ENCODE measurements at regions not wholly inside any gene's neighbourhood (a gene's known extent, or its start where the extent isn't known, plus 50 kb on each side); places are given as distances from the start of the nearest gene placed in this dataset.
"Not testable (repeated sequence)": the region's sequence is repeated elsewhere in the genome, so short reads cannot be mapped to it uniquely, and the experiment has no call there.

DNA sequence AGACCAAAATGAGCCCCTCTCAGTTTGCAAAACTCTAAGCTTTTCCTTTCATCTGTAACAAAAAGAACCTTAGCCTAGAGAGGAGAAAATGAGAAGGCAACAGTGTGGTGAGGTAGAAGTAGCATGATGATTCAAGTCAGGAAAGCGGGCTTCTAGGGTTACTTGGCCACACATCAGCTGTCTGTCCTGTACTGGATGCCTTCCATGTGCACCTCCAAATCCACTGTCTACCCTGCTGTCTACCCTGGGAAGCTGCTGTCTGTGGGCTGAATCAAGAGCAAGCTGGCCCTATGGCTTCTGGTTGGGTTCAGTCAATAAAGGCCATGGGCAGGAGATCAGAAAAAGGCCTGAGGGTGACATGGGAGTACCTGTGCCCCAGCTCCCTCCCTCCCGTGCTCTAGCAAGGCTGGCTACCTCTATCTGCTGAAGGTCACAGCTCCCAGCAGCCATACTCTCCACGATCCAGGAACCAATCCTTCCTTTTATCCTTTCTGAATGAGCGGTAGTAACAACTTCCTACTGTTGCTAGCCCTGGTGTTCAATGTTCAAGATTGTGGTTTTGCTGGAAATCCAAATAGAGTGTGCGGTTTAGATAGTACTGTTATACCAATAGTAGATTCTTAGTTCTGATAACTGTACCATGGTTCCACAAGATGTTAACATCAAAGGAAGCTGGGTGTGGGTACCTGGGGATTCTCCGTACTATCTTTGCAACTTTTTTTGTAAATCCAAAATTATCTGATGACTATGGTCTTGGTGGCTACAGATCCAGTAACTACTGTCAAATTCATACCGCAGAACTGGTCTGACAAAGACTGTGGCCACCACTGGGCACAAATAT lies 191.0 kb downstream of the ESM1 start:
- Histone ChIP-seq H3K36me3 (ENCODE audit: control insufficient read depth, insufficient read depth, low read length) (no peaks in the 10 kb centered on the region), H3K4me3 (ENCODE audit: low read length) (no peak overlapping the region), H3K9me3 (ENCODE audit: control insufficient read depth, low read length) (no peaks in the 10 kb centered on the region), H3K27me3 (ENCODE audit: control insufficient read depth, insufficient read depth, low read length) (no peaks in the 10 kb centered on the region), H3K4me1 (ENCODE audit: control insufficient read depth, insufficient read depth, low read length) (peaks cover 22% of the 10 kb centered on the region), H3K9ac (ENCODE audit: low read length) (no peak overlapping the region)

DNA sequence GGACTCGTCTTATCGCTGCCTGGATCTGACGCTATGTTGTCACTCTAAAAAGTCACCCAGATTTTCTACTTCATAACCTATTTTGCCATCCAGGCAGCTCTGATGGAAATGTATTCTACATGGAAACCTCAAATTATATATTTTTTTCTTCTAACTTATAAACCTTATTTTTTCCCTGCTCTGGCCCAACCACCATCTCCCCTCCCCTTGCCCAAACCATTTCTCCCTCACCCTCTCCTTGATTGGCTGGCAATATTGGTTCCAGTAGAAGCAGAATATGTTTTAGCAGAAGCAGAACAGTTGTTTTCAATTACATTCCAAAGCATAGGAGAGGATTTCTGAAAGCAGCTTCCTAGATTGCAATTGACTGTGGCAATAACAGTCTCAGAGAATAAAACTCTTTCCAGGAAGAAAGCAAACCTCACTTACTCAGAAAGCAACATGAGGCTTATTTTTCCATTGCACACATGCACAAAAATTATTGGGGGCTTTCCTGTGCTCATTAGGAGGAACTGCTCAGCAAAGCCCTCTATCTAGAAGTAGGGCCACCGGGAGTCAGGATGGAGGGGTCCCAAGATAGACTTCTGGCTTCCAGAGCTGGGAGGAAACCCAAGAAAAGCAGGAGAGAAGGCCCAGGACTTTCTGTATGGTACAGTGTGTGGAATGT lies 191.8 kb downstream of the ESM1 start:
- H3K27me3 ChIP-seq (ENCODE audit: control insufficient read depth, insufficient read depth, low read length), result no peaks in the 10 kb centered on the region
- H3K9ac ChIP-seq (ENCODE audit: low read length), result no peak overlapping the region
- no peaks in the 10 kb centered on the region for H3K36me3 ChIP-seq (ENCODE audit: control insufficient read depth, insufficient read depth, low read length)
- H3K4me3 ChIP-seq (ENCODE audit: low read length), result no peak overlapping the region
- H3K4me1 ChIP-seq (ENCODE audit: control insufficient read depth, insufficient read depth, low read length), result peaks cover 22% of the 10 kb centered on the region
- H3K9me3 ChIP-seq (ENCODE audit: control insufficient read depth, low read length), result no peaks in the 10 kb centered on the region

DNA sequence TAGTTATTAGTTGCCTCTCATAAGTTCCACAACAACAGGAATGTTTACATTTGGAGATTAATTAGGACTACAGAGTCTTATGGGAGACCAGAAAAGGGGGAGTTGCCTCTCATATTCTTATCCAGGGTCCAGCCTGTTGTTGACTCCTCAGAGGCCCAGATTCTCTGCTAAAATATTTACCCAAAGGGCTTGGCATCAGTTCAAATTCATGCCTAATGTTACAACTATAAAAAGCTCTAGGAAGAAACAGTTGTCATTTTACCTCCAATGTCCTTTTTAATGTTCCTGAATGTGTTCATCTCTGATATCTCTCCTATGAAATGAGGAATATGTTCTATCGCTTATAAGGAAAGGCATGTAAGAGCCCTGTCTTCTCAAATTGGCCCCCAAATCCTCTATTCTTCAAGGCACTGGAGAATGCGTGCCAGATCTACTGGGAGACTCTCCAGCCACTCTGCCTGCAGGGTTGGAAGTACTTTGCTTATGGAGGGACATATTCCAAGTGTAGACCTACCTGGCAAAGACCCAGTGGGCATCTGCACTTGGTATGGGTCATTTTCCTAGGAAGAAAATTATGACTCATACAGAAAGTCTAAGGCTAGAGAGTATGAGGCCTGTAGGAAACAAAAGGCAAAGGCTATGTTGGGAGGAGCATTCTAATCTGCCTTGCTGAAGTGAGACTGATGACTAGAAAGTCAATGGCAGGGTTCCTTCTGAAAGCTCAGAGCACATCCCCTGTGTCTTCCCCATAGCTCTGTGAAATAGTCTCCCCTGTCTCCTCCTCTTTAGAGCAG lies 192.6 kb downstream of the ESM1 start:
- Histone ChIP-seq H3K4me3 (ENCODE audit: low read length) (no peak overlapping the region), H3K4me1 (ENCODE audit: control insufficient read depth, insufficient read depth, low read length) (peaks cover 22% of the 10 kb centered on the region), H3K9ac (ENCODE audit: low read length) (no peak overlapping the region), H3K36me3 (ENCODE audit: control insufficient read depth, insufficient read depth, low read length) (no peaks in the 10 kb centered on the region), H3K9me3 (ENCODE audit: control insufficient read depth, low read length) (no peaks in the 10 kb centered on the region), H3K27me3 (ENCODE audit: control insufficient read depth, insufficient read depth, low read length) (no peaks in the 10 kb centered on the region)

DNA sequence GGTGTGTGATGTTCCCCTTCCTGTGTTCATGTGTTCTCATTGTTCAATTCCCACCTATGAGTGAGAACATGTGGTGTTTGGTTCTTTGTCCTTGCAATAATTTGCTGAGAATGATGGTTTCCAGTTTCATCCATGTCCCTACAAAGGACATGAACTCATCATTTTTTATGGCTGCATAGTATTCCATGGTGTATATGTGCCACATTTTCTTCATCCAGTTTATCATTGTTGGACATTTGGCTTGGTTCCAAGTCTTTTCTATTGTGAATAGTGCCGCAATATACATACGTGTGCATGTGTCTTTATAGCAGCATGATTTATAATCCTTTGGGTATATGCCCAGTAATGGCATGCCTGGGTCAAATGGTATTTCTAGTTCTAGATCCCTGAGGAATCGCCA lies 197.5 kb downstream of the ESM1 start:
- H3K9me3 ChIP-seq (ENCODE audit: control insufficient read depth, low read length); H3K4me3 ChIP-seq (ENCODE audit: low read length); H3K36me3 ChIP-seq (ENCODE audit: control insufficient read depth, insufficient read depth, low read length); H3K27me3 ChIP-seq (ENCODE audit: control insufficient read depth, insufficient read depth, low read length); H3K9ac ChIP-seq (ENCODE audit: low read length): not testable (repeated sequence)
- peaks cover 16% of the 10 kb centered on the region for H3K4me1 ChIP-seq (ENCODE audit: control insufficient read depth, insufficient read depth, low read length)

DNA sequence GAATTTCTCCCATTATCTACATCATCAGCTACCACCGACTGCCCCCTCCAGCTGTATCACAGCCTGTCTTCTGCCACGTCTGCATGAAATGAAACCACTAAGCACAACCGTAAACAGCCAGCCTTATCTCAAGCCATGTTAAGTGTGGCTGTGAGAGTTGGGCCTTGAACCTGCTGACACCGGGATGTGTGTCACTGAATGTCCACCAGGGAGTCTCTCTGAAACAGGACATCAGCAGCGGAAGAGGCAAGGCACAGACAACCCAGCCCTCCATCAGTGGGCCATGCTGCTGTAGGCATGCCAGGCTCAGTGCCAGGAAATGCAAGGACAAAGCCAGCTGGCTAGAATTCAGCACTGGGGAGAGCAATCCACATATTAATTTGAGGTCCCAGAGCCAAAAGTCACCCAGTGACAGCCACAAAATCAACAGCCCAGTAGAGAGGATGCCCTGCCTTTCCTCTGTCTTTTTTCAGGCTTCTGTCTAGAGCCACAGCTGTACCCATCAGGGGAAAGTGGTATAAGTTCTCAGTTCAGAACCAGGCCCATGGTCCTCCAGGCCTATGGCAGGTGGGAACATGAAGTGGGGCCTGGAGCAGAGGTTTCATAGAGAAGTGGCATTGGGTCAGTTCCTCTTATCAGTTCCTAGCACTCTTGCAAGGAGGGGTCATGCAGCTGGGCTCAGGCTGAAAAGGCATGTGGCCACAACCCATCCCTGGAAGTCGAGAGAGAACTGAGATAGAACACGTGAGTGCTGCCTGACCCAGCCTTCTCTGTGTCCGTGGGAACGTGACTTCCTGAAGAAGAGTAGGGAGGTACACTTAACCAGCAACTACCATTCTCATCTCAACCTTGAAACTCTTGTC lies 199.4 kb downstream of the ESM1 start:
- H3K9ac ChIP-seq (ENCODE audit: low read length), result no peak overlapping the region
- H3K9me3 ChIP-seq (ENCODE audit: control insufficient read depth, low read length), result no peaks in the 10 kb centered on the region
- H3K4me1 ChIP-seq (ENCODE audit: control insufficient read depth, insufficient read depth, low read length), result peaks cover 9% of the 10 kb centered on the region
- H3K27me3 ChIP-seq (ENCODE audit: control insufficient read depth, insufficient read depth, low read length), result no peaks in the 10 kb centered on the region
- H3K4me3 ChIP-seq (ENCODE audit: low read length), result no peak overlapping the region
- H3K36me3 ChIP-seq (ENCODE audit: control insufficient read depth, insufficient read depth, low read length), result no peaks in the 10 kb centered on the region

DNA sequence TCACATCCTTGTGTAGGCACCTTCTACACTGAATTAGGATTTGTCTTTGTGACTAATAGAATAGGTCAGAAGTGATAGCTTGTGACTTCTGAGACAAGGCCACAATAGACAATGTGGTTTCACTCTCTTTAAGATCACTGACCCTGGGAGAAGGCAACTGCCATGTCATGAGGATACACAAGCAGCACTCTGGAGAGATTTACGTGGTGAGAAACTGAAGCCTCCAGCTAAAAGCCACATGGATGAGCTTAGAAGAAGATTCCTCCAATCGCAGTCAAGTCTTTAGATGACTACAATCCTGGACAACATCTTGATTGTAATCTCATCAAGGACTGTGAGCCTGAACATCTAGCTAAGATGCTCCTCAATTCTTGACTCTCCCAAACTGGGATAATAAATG lies 206.6 kb downstream of the ESM1 start:
- H3K9ac ChIP-seq (ENCODE audit: low read length), result no peak overlapping the region
- no peak overlapping the region for H3K4me3 ChIP-seq (ENCODE audit: low read length)
- no peaks in the 10 kb centered on the region for H3K36me3 ChIP-seq (ENCODE audit: control insufficient read depth, insufficient read depth, low read length)
- H3K9me3 ChIP-seq (ENCODE audit: control insufficient read depth, low read length), result no peaks in the 10 kb centered on the region
- peaks cover 15% of the 10 kb centered on the region for H3K4me1 ChIP-seq (ENCODE audit: control insufficient read depth, insufficient read depth, low read length)
- no peaks in the 10 kb centered on the region for H3K27me3 ChIP-seq (ENCODE audit: control insufficient read depth, insufficient read depth, low read length)

DNA sequence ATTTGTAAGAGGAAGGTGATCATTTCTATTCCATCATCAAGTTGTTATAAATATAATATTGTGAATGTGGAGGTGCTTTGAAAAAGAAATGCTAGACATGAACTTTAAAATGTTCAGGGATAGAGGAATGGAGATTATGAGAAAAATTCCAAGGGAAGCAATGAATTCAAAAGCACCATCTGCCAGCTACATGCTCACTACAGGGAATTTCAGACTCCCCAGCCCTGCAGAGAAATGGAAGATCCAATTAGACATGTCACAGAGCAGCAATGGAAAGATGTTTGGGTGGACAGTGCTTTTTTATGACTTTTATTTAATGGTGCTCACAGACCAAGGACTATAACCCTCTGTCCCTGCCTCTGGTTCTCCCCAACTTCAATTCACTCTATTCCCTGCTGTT lies 209.7 kb downstream of the ESM1 start:
- Histone ChIP-seq H3K27me3 (ENCODE audit: control insufficient read depth, insufficient read depth, low read length) (no peaks in the 10 kb centered on the region), H3K4me3 (ENCODE audit: low read length) (no peak overlapping the region), H3K9ac (ENCODE audit: low read length) (no peak overlapping the region), H3K36me3 (ENCODE audit: control insufficient read depth, insufficient read depth, low read length) (no peaks in the 10 kb centered on the region), H3K4me1 (ENCODE audit: control insufficient read depth, insufficient read depth, low read length) (peaks cover 15% of the 10 kb centered on the region), H3K9me3 (ENCODE audit: control insufficient read depth, low read length) (no peaks in the 10 kb centered on the region)

DNA sequence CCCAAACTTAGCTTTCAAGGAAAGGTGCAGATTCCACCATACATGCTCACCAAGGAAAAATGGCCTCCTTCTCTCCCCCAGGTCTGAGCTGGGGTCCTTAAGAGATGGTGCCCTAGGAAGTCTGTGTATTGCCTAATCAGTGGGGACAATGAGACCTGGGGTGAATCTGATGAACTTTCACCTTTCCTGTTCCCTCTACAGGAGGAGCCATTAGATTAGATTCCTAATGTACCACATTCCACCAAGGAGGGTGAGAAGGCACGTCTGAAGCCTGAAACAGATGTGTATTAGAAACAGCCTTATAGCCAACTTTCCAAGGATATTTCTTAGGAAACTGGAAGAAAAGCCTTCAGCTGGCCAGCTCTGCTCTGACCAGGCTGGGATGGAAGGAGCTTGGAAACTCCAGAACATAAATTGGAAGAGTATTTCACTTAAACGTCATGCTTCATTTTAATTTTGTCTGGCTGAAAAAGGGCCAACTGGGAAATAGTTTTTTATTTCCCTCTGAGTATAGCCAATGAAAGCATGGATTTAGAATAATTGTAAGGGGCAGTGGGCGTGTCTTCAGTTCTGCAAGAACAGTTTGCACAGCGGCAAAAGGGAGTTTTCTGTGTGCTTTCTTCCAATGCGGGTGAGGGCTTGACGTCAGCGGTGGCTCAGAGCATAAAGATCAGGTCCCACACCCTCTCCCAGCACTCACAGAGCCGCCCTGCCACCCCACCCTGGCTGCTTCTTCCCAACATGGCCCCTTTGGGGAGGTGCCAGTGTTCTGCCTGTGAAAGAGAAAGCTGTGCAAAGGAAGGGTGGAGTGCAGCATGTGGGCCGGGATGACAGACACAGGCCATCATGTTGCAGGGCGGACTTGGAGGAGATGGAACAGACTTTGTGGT lies 210.9 kb downstream of the ESM1 start:
- no peak overlapping the region for H3K4me3 ChIP-seq (ENCODE audit: low read length)
- peaks cover 15% of the 10 kb centered on the region for H3K4me1 ChIP-seq (ENCODE audit: control insufficient read depth, insufficient read depth, low read length)
- H3K27me3 ChIP-seq (ENCODE audit: control insufficient read depth, insufficient read depth, low read length), result no peaks in the 10 kb centered on the region
- H3K9me3 ChIP-seq (ENCODE audit: control insufficient read depth, low read length), result no peaks in the 10 kb centered on the region
- H3K36me3 ChIP-seq (ENCODE audit: control insufficient read depth, insufficient read depth, low read length), result no peaks in the 10 kb centered on the region
- H3K9ac ChIP-seq (ENCODE audit: low read length), result no peak overlapping the region

DNA sequence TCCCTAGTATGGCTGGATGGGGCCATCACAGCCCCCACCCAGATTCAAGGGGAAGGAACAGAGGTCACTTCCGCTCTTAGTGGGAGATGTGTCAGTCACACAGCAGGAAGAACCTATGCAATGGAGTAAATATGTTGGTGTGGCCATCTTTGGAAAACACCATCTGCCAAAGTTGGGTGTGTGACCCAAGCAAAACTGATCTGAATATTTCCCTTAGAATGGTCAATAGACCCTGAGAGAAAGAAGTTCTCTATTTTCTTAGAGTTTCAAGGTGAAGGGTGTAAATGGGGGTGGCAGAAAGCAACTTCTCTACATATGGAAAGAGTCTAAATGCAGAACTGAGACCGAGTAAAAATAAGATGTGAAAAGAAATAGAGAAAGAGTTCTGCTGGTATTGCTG lies 212.7 kb downstream of the ESM1 start:
- Histone ChIP-seq H3K4me3 (ENCODE audit: low read length) (no peak overlapping the region), H3K27me3 (ENCODE audit: control insufficient read depth, insufficient read depth, low read length) (no peaks in the 10 kb centered on the region), H3K36me3 (ENCODE audit: control insufficient read depth, insufficient read depth, low read length) (no peaks in the 10 kb centered on the region), H3K9me3 (ENCODE audit: control insufficient read depth, low read length) (no peaks in the 10 kb centered on the region), H3K4me1 (ENCODE audit: control insufficient read depth, insufficient read depth, low read length) (peaks cover 15% of the 10 kb centered on the region), H3K9ac (ENCODE audit: low read length) (no peak overlapping the region)

DNA sequence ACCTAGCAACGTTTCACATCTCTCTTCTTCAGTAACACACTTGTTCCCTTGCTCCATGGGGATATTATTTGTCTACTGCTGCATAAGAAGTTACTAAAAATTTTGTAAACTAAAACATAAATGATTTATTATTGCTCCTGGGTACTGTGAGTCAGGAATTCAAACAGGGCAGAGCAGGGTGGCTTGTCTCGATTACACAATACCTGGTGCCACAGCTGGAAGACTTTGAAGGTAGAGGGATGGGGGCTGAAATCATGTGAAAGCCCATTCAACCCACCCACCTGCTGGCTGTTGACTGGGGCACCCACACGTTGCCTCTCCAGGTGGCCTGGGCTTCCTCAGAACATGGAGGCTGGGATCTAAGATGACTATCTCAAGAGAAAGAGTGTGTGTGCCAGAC lies 213.2 kb downstream of the ESM1 start:
- Histone ChIP-seq H3K4me1 (ENCODE audit: control insufficient read depth, insufficient read depth, low read length) (peaks cover 15% of the 10 kb centered on the region), H3K27me3 (ENCODE audit: control insufficient read depth, insufficient read depth, low read length) (no peaks in the 10 kb centered on the region), H3K9me3 (ENCODE audit: control insufficient read depth, low read length) (no peaks in the 10 kb centered on the region), H3K9ac (ENCODE audit: low read length) (no peak overlapping the region), H3K36me3 (ENCODE audit: control insufficient read depth, insufficient read depth, low read length) (no peaks in the 10 kb centered on the region), H3K4me3 (ENCODE audit: low read length) (no peak overlapping the region)

DNA sequence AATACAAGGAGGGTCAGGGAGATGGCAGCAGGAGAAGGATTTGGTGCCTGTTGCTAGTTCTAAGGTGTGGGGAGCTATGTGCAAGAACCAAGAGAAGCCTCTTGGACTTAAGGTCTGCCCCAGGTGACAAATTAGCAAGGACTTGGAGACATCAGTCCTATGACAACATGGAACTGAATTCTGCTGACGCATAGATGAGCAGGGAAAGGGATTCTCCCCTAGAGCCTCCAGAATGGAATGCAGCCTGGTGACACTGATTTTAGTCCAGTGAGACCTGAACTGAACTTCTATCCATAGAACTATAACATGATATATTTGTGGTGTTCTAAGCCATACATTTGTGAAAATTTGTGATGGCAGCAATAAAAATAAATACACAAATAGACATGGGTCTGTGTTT lies 215.6 kb downstream of the ESM1 start:
- Histone ChIP-seq H3K36me3 (ENCODE audit: control insufficient read depth, insufficient read depth, low read length) (no peaks in the 10 kb centered on the region), H3K4me3 (ENCODE audit: low read length) (no peak overlapping the region), H3K9me3 (ENCODE audit: control insufficient read depth, low read length) (no peaks in the 10 kb centered on the region), H3K4me1 (ENCODE audit: control insufficient read depth, insufficient read depth, low read length) (peaks cover 7% of the 10 kb centered on the region), H3K27me3 (ENCODE audit: control insufficient read depth, insufficient read depth, low read length) (no peaks in the 10 kb centered on the region), H3K9ac (ENCODE audit: low read length) (no peak overlapping the region)
